Posterior vena cava (tissue), 2 donors: ENCODE measurements at regions not wholly inside any gene's neighbourhood (a gene's known extent, or its start where the extent isn't known, plus 50 kb on each side); places are given as distances from the start of the nearest gene placed in this dataset.

Experiments used
- DNase-seq: peaks from one replicate; pipeline ENCODE4 v3.0.0-alpha.2; 2020; ENCODE audit warnings: low spot score
- intact Hi-C, 2 donors: fragments of 100-400 bp; cut with DNase I; formaldehyde crosslinking; loops; one replicate each; pipeline versions ENCODE4 v1.14.1 to v1.14.2; 2022 to 2023
- donor health status: DM: yes; HTN: yes; CAD: no.
- donor health status: DM: yes; HTN: yes; CAD: no.

DNA sequence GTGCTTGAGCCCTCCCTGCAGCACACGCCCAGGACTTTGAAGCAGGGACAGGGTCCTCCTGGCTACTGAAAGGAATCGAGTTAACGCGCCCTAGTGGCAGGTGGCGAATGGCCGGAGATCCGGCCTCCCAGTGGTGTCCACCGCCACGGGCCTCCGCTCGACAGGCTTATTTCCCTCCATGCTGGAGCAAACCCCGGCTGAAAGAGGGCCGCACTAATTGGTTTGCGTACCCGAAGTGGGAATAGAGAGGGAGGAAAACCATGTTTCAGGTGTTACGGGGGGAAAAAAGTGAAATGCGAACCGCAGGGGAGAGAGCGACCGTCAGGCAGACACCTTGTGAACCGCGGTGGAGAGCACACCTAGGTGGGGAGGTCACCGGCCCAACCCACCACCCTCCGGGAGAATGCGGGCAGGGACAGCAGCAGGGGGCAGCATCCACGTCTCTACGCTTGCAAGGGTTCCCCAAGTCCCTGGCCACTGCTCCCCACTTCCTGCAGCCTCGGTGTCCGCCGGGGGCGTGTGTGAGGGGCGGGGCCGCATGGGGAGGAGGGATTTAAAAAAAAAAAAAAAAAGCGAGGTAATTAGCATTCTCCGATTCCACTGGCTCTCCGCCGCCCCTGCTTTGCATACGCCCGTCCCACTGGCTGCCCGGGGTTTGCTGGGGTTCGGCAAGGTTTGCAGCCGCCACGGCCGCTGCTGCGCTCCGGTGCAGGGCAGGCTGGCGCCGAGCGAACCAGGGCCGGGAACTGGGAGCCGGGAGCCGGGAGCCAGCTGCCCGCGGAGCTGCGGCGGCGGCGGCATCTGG lies 224.6 kb upstream of the CRY1 start:
- peak; percentile 89 for DNase-seq
- intact Hi-C loops = no loop called here

DNA sequence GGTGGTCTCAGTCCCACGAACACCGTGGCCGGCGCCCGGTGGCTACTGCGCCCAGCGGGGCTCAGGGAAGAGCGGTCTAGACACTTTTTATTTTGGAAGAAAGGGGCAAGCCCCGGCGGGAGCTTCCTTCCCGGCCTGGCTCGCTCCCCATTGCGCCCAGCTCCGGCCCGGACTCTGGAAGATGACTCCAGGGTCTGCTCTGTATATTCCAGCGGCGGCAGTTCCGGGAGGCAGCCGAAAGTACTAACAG lies 225.1 kb upstream of the CRY1 start:
- no peak for DNase-seq
- intact Hi-C loops = no loop called here

DNA sequence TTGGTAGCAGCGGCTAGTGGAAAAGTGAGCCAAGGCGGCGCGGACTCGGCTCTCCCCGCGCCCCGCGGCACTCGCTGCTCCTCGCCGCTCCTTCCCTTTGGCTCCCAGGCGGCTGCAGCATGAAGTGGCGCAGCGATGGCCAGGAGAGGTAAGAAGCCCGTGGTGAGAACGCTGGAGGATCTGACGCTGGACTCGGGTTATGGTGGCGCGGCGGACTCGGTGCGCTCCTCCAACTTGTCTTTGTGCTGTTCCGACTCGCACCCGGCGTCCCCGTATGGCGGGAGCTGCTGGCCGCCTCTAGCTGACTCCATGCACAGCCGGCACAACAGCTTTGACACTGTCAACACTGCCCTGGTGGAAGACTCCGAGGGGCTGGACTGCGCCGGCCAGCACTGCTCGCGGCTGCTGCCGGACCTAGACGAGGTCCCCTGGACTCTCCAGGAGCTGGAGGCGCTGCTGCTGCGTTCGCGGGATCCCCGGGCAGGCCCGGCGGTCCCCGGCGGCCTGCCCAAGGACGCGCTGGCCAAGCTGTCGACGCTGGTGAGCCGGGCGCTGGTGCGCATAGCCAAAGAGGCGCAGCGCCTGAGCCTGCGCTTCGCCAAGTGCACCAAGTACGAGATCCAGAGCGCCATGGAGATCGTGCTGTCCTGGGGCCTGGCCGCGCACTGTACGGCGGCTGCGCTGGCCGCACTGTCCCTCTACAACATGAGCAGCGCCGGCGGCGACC lies 225.6 kb upstream of the CRY1 start:
- intact Hi-C loops = no loop called here
- peak; percentile 80 for DNase-seq

DNA sequence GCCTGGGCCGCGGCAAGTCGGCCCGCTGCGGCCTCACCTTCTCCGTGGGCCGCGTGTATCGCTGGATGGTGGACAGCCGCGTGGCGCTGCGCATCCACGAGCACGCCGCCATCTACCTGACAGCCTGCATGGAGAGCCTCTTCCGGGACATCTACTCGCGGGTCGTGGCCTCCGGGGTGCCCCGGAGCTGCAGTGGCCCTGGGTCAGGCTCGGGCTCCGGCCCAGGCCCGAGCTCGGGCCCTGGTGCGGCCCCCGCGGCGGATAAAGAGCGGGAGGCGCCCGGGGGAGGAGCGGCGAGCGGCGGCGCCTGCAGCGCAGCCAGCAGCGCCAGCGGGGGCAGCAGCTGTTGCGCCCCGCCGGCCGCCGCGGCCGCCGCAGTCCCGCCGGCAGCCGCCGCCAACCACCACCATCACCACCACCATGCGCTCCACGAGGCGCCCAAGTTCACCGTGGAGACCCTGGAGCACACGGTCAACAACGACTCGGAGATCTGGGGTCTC lies 226.2 kb upstream of the CRY1 start:
- intact Hi-C loops = no loop called here

DNA sequence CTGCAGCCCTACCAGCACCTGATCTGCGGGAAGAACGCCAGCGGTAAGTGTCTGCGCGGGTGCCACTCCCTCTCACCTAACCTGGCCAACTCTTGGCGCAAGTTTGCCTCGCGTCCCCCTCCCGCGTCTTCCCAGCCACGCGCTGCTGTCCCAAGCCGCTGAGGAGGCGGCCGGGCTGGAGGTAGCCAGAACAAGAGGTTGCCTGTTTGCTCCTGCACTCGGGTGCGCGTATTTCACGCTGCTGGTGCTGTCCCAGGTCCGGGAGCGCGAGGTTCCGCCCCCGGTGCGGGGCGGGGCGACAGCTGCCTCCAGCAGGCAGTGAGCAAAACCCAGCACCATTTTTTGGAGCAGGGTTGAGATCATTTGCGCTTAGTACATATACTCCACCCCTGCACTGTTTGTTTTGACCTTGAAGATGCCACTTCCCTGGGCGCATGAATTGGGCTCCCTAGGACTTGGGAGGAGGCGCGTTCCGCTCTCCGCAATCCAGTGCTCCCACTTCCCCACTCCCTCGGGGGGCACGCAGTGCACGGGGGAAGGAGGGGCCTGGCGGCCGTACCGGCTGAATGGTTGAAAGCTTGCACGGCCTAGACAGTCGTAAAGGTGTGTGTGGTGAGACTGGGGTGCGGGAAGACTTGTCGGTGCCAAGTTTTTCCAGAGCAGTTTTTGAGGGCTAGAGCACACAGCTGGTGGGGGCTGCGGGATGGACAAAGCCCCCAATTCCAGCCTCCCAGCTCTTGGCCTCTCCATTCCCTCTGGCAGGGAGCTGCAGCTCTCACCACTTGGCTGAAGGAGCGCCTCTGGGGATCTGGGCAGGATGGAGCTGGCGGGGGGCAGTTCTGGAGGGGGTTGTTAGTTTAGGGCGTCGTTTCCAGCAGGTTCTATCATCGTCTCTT lies 226.9 kb upstream of the CRY1 start:
- intact Hi-C loops = no loop called here

More for the DNA sequence above, 226.2 kb upstream of the CRY1 start:
- no peak for DNase-seq

DNA sequence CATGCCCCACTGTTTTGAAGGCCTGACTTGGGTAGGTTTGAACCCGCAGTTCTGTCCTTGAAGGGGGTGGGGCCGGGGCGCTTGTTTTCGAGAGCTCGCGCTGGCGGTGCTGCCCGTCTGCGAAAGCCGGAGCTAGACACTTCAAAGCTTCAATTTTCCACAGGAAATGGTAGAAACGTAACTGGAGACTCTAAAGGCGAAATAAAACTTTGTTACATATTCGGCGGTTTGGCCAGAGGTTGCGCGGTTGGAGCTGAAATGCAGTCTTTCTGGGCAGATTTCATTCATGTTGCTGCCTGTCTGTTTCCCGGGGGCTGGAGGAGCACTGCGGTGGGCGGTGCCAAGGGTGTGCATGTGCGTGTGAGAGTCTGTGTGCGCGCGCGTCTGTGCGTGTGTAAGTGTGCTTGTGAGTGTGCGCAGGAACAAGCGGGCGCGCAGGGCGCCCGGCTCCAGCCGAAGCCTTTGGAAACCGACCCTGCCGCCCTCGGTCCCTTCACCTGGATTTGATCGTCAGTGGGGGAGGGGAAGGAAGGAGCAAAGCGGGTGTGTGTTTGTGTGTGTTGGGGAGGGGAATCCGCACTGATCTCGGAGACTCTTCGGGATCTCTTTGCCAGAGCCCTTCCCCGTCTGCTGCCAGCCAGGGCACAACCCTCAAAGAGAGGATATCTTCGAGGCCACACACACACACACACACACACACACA lies 227.7 kb upstream of the CRY1 start:
- DNase-seq = no peak
- intact Hi-C loops = no loop called here

More for the DNA sequence above, 226.9 kb upstream of the CRY1 start:
- DNase-seq = no peak

DNA sequence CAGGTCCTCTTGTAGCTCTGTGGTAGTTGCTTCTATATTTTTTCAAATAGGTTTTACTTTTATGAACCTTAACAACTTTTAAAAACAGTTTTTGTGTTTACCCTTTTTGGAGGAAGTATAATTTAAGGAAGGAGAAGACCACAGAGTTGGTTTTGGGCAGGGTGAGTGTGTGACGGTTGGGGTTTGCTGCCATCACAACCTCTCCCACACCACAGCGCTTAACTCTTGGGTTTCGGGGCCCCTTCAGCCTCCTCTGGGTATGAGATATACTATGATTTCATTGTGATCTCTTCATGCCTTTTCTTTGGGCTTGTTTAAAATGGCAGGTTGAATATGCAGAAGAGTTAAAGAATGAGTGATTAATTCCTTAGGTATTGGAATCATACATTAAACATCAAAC lies 228.7 kb upstream of the CRY1 start:
- intact Hi-C loops = no loop called here
- no peak for DNase-seq

DNA sequence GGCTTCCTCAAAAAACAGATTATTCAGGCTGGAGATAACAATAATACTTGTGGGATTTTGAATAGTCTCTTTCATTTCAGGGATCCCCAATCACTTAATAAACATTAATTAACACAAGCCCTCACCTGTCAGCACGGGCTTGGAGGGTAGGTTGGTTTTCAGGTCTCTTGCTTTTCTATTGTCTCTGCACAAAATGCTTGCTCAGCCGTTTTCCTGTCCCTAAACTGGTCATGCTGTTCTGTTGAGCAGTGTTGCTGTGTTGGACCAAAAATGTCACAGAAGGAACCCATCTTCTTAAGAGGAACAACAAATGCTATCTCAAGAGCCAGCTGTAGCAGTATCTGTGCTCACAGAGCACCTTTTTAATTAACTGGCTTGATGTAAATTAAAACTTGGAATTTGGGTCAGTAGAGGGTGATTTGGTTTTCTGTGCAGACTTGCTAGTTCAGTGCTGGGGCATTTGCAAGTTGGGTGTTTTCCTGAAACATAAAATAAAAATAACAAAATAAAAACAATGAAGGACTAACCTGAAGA lies 231.8 kb upstream of the CRY1 start:
- intact Hi-C loops = no loop called here
- DNase-seq = no peak

DNA sequence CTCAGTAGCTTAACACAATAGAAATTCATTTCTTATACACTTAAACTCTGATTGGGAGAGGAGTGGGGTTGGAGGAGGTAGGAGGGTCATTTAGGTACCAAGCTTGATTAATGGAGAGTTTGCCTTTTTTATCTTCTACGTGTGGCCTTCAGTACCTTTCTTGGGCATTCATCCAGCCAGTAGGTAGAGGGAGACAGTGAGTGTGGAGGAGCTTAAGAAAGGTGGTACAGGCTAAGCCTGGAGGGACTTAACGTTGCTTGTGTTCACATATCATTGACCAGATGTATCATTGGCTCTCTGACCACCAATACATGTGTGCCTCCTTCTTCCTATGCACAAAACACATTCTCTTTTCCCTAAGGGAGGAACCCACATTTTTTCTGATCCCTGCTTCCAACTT lies 232.9 kb upstream of the CRY1 start:
- DNase-seq = no peak
- intact Hi-C loops = no loop called here

DNA sequence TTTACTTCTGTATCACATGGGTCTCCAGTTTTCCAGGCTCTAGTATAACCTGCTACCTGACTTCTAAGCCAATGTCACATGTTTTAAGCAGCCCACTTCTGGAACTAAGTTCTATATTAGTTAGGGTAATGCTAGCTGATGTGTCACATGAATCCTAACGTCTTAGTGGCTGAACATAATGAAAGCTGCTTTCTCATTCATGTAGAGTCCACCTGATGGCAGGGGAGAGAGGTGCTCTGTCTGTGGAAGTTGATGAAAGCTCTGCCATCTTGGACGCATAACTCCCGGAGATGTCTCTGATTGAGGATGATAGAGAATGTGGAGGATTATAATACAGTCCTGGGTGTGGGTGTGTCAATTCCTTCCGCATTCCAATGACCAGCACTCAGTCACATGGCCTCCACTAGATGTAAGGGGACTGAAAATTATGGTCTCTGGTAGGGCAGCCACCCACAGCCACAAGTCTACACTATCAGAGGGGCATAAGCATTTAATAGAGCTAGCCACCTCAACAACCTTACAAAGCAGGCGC lies 234.4 kb upstream of the CRY1 start:
- no peak for DNase-seq
- intact Hi-C loops = no loop called here

DNA sequence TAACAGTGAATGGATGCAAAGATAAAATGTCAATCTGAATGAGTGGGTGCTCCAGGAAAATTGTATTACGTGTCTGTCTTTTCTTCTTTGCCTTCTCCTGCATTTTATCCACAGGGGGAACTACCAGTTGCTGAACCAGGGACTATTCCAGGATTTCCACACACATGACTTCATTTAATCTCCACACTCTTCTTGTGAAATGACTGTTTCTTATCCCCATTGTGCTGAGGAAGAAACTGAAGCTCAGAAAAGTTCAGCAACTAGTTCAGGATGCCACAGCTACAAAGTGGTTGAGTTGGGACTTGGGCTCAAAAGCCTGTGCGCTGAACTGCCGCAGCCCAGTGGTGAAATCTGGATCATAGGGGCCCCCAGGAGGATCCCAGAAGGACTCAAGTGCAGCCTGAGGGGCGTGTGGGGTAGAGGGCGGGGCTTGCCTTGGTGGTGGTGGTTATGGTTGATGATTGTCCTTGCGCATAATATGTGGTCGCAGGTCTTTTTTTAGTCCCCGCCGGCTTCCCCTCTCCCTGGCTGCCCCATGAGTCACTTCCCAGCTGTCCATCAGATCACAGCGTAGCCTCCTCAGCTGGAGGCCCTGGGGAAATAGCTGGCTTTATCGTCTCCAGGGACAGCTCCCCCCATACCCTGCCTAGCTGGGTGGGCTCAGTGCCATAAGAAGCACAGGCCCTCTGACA lies 235.2 kb upstream of the CRY1 start:
- intact Hi-C loops = no loop called here
- DNase-seq = no peak

DNA sequence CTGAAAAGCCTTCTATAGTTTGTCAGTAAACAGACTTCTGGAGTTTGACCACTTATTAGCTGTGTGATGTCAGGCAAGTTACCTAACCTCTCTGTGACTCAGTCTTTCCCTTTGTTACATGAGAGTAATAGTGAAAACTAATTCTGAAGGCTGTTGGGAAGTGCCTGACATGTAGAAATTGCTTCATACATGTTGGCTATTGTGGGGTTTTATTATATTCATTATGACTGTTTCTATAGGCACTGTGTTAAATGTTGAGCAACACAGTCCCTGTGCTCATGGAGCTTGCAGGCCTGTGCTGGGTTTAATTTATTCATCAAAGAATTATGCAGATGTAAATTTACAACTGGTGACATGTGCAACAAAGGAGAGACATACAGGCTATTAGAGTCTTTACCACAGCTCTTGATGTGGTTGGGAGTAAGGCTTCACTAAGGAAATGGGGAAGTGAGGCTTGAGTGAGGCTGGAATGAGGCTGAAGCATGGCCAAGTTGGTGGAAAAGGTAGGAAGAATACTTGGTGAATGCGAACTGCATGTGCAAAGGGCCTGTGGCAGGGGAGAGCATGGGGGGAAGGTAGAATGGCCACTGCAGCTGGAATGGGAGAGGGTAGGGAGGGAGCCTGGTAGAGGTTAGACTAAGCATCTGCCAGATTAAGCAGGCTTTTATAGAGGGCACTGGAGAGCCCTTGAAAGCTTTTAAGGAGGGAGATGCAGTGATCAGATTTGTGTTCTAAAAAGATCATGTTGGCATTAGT lies 236.4 kb upstream of the CRY1 start:
- intact Hi-C loops = no loop called here
- DNase-seq = no peak

DNA sequence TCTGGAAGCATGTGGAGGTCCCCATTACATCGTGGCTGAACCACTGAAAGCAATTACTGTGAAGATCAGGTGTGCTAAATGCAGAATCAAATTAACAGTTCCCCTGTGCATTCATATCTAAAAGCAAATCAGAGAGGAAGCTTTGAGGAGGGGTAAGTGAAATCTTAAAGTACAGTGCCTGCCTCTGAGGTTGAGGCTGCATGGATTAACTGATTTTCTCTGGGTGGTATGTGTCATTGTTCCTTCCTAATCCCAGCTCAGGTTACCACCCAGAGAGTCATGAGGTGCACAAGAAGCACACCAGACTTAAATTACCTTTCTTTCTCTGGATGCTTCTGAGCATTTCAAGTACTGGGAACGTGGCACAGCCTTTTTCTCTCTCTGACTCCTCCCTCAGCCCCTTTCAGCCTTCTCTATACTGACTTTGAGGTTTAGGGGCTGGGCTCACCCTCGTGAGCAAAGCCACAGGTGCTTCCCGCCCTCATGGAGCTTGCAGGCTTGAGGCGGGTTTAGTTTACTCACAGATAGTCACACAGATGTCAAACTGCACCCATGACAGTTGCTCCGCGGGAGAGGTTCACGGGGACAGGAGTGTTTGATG lies 237.6 kb upstream of the CRY1 start:
- intact Hi-C loops = no loop called here
- DNase-seq = no peak

DNA sequence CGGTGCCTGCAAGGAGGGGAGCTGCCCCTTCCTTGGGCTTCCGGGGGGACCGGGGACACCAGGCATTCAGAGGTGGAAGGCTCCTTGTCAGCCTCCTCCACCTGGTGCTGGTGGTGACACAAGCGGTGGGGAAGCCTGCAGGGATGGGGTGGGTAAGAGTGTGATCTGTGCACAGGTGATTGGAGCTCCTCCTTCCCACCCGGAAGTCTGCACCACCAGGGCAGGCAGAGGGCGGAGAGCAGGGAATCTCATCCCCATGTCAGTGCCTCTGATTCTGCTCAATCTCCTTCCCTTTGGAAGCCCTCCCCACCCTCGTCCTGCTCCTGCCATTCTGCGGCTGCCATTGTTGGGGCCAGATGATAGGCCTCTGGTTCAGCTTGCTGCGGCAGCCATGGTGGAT lies 238.1 kb upstream of the CRY1 start:
- DNase-seq = no peak
- intact Hi-C loops = no loop called here

DNA sequence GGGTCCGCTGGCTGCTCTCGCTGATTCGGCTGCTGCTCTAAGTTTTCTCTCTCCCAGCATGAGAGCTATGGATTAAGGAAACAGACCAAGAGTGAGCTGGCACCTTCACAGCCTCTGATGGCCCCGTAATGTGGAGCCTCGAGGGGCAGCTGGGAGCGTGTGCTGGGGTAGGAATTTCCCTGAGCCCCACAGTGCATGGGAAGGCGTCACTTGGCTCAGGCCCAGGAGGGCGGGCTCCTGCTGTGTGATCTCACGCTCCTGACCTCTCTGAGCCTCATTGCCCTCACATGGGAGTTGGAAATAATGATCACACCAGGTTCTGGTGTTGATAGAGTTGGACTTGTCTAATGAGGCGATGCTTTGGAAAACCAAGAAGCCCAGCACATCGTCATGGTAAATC lies 238.6 kb upstream of the CRY1 start:
- intact Hi-C loops = no loop called here

DNA sequence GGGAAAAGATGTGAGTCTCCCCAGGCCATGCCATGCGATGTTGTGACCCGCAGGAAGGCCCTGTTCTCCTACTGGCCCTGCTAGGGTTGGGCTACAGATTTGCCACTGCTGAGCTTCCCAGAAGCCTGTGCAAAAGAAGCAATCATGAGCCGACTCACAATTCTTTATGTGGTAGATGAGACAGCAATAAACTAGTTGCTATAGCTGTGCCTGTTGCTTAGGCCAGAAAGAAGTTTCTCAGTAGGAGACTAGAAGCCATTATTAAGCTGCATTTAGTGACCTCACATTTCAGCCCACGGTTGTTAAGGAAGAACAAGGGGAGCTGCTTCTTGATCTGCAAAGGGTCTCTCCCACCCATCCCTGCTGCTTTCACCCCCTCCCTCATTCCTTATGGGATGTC lies 239.4 kb upstream of the CRY1 start:
- intact Hi-C loops = no loop called here
- no peak for DNase-seq

More for the DNA sequence above, 238.6 kb upstream of the CRY1 start:
- no peak for DNase-seq

DNA sequence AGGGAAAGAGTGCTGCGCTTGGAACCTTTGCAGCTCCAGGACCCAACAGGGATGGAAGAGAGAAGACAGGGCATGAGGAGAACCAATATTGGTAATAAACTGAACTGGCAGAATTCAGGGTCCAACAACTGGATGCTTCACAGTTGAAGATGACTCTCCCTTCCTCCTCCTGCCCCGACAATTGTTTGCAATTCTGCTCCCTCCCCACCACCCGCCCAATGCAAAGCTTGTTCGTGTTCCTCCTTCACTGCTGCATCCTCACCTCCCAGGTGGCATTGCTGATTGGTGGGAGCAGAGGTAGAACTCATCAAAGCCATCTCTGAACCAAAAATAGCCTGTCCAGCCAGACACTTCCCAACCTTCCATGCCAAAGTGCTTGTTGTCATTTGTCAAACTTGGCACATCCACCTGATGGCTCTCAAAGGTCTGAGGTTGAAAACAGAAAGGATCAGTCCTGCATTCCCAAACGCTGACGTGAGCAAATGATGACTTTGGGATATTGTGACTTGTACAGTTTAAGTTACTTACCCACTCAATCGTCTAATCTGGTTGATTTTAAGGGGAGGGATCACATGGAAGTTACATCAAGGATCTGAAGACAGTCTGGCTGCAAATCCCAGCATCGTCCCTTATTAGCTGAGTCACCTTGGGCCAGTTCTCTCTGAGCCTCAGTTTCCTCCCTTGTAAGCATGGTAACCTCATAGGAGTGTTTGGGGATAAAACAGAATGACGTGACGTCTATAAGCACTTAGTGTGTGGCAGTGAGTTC lies 242.6 kb upstream of the CRY1 start:
- intact Hi-C loops = no loop called here
- DNase-seq = no peak
